Skeletal muscle satellite cell (primary cell): ENCODE measurements at regions not wholly inside any gene's neighbourhood (a gene's known extent, or its start where the extent isn't known, plus 50 kb on each side); places are given as distances from the start of the nearest gene placed in this dataset.

Experiments used
- H3K27me3 ChIP-seq: 2 replicates; pipeline ENCODE4 v1.7.0; 2013; ENCODE audit warnings: low read length; ENCODE audit not compliant: control insufficient read depth, insufficient read depth
- H3K36me3 ChIP-seq: 2 replicates; pipeline ENCODE4 v1.7.0; 2013; ENCODE audit warnings: mild to moderate bottlenecking, control low read depth, low read length; ENCODE audit not compliant: insufficient read depth
- H3K4me1 ChIP-seq: 2 replicates; pipeline ENCODE4 v1.7.0; 2013; ENCODE audit warnings: low read length; ENCODE audit not compliant: control insufficient read depth, insufficient read depth
- H3K4me2 ChIP-seq: 2 replicates; pipeline ENCODE4 v1.7.0; 2013; ENCODE audit warnings: mild to moderate bottlenecking, low read length
- H3K4me3 ChIP-seq: 2 replicates; pipeline ENCODE4 v1.7.0; 2013; ENCODE audit warnings: low read length
- H3K9ac ChIP-seq: 2 replicates; pipeline ENCODE4 v1.7.0; 2013; ENCODE audit warnings: mild to moderate bottlenecking, low read depth, low read length, moderate library complexity
- H3K9me3 ChIP-seq: replicated peaks from 2 replicates; pipeline ENCODE4 v1.7.0; 2013; ENCODE audit warnings: mild to moderate bottlenecking, control low read depth, low read length

DNA sequence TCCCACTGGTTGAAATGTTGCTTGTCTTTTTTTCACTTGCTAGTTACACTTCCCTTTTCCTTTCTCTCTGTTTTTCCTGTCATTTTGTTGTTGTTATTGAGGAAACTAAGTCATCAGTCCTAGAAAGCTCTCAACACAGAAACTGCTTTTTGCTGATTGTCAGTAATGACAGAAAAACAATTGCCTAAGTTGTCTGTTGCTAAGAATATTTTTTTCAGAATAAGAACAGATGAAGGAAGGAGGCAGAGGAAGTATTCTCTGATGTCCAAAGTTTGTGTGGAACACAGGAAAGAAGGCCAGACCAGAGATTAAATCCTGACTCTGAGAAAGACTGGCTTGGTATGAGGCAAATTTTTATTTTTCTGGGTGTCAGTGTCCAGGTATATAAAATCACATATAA is 163.3 kb downstream of the CASP12 start:
- H3K36me3 ChIP-seq: no peaks in the 10 kb centered on the region
- no peak overlapping the region for H3K9ac ChIP-seq
- no peak overlapping the region for H3K4me3 ChIP-seq
- H3K27me3 ChIP-seq: no peaks in the 10 kb centered on the region
- H3K4me1 ChIP-seq: no peaks in the 10 kb centered on the region
- no peaks in the 10 kb centered on the region for H3K9me3 ChIP-seq
- H3K4me2 ChIP-seq: no peak overlapping the region

DNA sequence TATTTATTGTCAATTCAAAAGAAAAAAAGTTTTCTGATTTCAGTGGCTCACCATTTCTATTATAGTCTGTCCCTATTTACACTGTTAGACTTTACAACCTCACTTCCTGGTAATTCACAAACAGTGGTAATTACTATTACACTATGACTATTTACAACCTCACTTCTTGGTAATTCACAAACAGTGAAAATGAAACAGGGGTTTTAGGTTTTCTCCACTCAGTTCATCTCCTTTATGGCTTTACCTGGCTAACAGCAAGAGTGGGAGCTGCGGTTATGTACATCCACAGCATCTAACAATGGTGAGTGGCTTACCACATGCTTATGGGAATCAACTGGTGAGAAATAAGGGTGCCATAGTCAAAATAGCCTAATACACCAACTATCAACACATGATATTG is 166.4 kb downstream of the CASP12 start:
- no peak overlapping the region for H3K9ac ChIP-seq
- no peaks in the 10 kb centered on the region for H3K36me3 ChIP-seq
- no peaks in the 10 kb centered on the region for H3K9me3 ChIP-seq
- no peak overlapping the region for H3K4me2 ChIP-seq
- H3K4me1 ChIP-seq: no peaks in the 10 kb centered on the region
- H3K27me3 ChIP-seq: no peaks in the 10 kb centered on the region
- H3K4me3 ChIP-seq: no peak overlapping the region

- H3K36me3 ChIP-seq: no peaks in the 10 kb centered on the region
- H3K9ac ChIP-seq: no peak overlapping the region
- no peak overlapping the region for H3K4me3 ChIP-seq
- no peaks in the 10 kb centered on the region for H3K27me3 ChIP-seq
- no peaks in the 10 kb centered on the region for H3K9me3 ChIP-seq
- H3K4me2 ChIP-seq: no peak overlapping the region
- no peaks in the 10 kb centered on the region for H3K4me1 ChIP-seq
Observed at GRCh38 chr11:104728927-104729326, 169.3 kb downstream of the CASP12 start.

- no peaks in the 10 kb centered on the region for H3K36me3 ChIP-seq
- H3K9ac ChIP-seq: no peak overlapping the region
- no peaks in the 10 kb centered on the region for H3K27me3 ChIP-seq
- H3K4me2 ChIP-seq: no peak overlapping the region
- no peak overlapping the region for H3K4me3 ChIP-seq
- no peaks in the 10 kb centered on the region for H3K4me1 ChIP-seq
- H3K9me3 ChIP-seq: no peaks in the 10 kb centered on the region
Observed at GRCh38 chr11:104727768-104728167, 170.5 kb downstream of the CASP12 start.

DNA sequence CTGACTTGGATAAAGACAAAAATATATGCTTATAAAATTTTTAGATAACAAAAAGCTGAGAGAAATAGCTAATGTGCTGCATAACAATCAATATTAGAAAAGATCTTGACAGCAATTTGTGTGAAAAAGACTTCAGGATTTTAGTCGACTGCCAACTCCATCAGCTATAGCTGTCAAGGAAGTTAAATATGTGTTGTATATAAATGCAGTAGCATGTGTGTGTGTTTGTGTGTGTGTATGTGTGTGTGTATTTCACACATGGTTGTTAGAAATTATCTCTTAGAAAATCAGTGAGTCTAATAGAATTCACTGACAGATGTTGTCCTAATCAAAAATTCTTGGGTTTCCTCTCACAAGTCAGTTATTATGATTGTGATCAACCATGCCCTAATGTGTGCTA is 171.2 kb downstream of the CASP12 start:
- Histone ChIP-seq H3K4me3 (no peak overlapping the region), H3K4me1 (no peaks in the 10 kb centered on the region), H3K36me3 (no peaks in the 10 kb centered on the region), H3K9ac (no peak overlapping the region), H3K9me3 (no peaks in the 10 kb centered on the region), H3K27me3 (no peaks in the 10 kb centered on the region), H3K4me2 (no peak overlapping the region)

GRCh38 chr11:104725796-104726408 is 172.4 kb downstream of the CASP12 start:
- Histone ChIP-seq H3K36me3 (no peaks in the 10 kb centered on the region), H3K4me3 (no peak overlapping the region), H3K4me1 (no peaks in the 10 kb centered on the region), H3K4me2 (no peak overlapping the region), H3K9ac (no peak overlapping the region), H3K9me3 (no peaks in the 10 kb centered on the region), H3K27me3 (no peaks in the 10 kb centered on the region)

- Histone ChIP-seq H3K9ac (no peak overlapping the region), H3K27me3 (no peaks in the 10 kb centered on the region), H3K36me3 (no peaks in the 10 kb centered on the region), H3K4me3 (no peak overlapping the region), H3K9me3 (no peaks in the 10 kb centered on the region), H3K4me1 (peaks cover 8% of the 10 kb centered on the region), H3K4me2 (no peak overlapping the region)
Observed at GRCh38 chr11:104713401-104713800, 184.9 kb downstream of the CASP12 start.

DNA sequence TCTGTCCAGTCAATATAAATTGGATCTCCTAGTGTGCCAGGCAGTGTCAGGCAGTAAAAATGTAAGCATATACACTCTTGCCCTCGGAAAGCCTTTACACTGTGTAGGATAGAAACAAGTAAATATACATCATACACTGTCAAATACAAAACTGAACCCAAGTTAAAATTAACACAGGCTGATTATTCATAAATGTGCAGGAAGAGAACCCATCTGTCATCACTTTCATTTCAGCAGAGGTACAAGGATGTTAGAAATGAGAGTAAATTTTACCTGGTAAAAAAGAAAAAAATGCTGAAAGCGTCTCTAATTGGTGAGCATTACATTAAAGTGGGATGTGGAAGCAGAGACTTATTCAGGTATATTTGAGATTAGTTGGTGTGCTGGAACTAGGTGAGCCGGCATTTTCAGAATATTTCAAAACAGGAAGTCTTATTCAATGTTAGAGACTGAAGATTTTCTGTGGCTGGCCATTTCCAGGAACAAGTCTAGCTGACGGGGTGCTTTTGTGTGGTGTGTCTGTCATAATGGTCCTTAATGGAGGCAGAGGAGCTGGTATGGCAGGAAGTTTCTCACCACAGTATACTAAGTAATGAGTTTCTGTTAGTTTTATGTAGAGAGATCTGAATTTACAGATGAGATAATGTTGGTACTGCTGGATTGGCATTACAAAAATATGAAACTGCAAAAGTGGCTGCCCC is 192.6 kb downstream of the CASP12 start:
- H3K27me3 ChIP-seq: no peaks in the 10 kb centered on the region
- H3K36me3 ChIP-seq: no peaks in the 10 kb centered on the region
- no peaks in the 10 kb centered on the region for H3K9me3 ChIP-seq
- H3K4me3 ChIP-seq: no peak overlapping the region
- no peak overlapping the region for H3K4me2 ChIP-seq
- H3K4me1 ChIP-seq: peaks cover 5% of the 10 kb centered on the region
- no peak overlapping the region for H3K9ac ChIP-seq

DNA sequence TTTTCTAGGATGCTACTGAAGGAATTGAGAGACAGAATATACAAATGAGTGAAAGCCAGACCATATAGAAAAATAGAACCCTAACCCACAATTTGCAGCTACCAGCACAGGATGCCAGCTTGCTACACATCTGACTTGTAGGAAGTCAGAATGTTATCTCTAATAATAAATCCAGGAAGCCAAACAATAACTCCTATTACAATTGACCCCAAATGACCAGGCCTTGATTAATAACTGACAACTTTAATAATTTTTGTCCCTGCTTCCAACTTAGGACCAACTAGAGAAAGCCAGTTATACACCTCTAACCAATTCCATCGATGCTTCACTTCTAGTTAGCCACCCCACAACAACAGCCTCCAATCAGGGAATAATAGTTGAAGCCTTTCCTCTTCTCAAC is 193.4 kb downstream of the CASP12 start:
- H3K36me3 ChIP-seq: no peaks in the 10 kb centered on the region
- H3K4me3 ChIP-seq: no peak overlapping the region
- peaks cover 9% of the 10 kb centered on the region for H3K4me1 ChIP-seq
- no peaks in the 10 kb centered on the region for H3K27me3 ChIP-seq
- no peak overlapping the region for H3K9ac ChIP-seq
- H3K4me2 ChIP-seq: no peak overlapping the region
- no peaks in the 10 kb centered on the region for H3K9me3 ChIP-seq

GRCh38 chr11:104704146-104704830 is 194.0 kb downstream of the CASP12 start:
- Histone ChIP-seq H3K4me3 (no peak overlapping the region), H3K4me1 (peaks cover 9% of the 10 kb centered on the region)

DNA sequence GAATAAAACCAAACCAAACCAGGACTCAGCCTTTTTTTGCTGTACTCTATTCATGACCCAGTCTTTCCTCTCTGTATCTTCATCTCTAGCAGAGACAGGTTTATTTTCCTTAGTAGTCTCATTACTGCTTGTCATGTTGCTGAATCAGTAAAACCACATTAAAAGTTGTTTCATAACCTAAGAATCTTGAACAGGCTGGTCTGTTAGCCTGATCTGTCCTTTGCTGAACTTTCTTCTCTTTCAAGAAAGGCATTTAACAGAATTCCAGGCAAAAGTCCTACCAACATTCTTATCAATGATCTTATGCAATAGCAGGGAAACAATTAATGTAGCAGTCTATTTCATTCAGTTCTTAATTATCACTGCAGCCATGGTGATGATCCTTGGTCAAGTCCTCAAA is 197.7 kb downstream of the CASP12 start:
- Histone ChIP-seq H3K4me2 (peak overlapping the region; percentile 12), H3K9ac (no peak overlapping the region), H3K4me3 (no peak overlapping the region), H3K9me3 (no peaks in the 10 kb centered on the region), H3K27me3 (no peaks in the 10 kb centered on the region), H3K36me3 (no peaks in the 10 kb centered on the region), H3K4me1 (peaks cover 9% of the 10 kb centered on the region)

More at GRCh38 chr11:104704146-104704830, 194.0 kb downstream of the CASP12 start:
- H3K27me3 ChIP-seq: no peaks in the 10 kb centered on the region
- no peak overlapping the region for H3K4me2 ChIP-seq
- H3K9me3 ChIP-seq: no peaks in the 10 kb centered on the region
- H3K9ac ChIP-seq: no peak overlapping the region
- H3K36me3 ChIP-seq: no peaks in the 10 kb centered on the region
